A549 (cell line): ENCODE measurements at regions not wholly inside any gene's neighbourhood (a gene's known extent, or its start where the extent isn't known, plus 50 kb on each side); places are given as distances from the start of the nearest gene placed in this dataset.

Experiments used
- CHD2 ChIP-seq: fragments of 150-350 bp; IDR thresholded peaks from 2 replicates; pipeline ENCODE4 v1.6.1; 2014; ENCODE audit warnings: low read length; ENCODE audit not compliant: partially characterized antibody
- CTCF ChIP-seq: fragments of >200 bp; sonication (Bioruptor Twin); formaldehyde crosslinking; IDR thresholded peaks from 3 replicates; pipeline ENCODE4 v1.5.1; 2016
- JUN ChIP-seq, 2 experiments: fragments of >200 bp; sonication (Bioruptor Twin); formaldehyde crosslinking; IDR thresholded peaks; 2 replicates in 1 of 2; 3 replicates in 1 of 2; pipeline ENCODE4 v1.6.1; 2016 to 2017
- POLR2A ChIP-seq: IDR thresholded peaks from 2 replicates; pipeline ENCODE4 v1.6.1; 2012; ENCODE audit warnings: mild to moderate bottlenecking, low read length
- RAD21 ChIP-seq, 2 experiments: fragments of >200 bp in 1 of 2; sonication (Bioruptor Twin) in 1 of 2; formaldehyde crosslinking in 1 of 2; IDR thresholded peaks in 1 of 2; conservative IDR thresholded peaks in 1 of 2; 2 replicates in 1 of 2; 3 replicates in 1 of 2; pipeline ENCODE4 v1.6.1; 2012 to 2018; ENCODE audit warnings: inconsistent platforms in 1 of 2
- SREBF2 ChIP-seq: fragments of 450-650 bp; IDR thresholded peaks from 2 replicates; pipeline ENCODE4 v1.6.1; 2014; ENCODE audit warnings: mild to moderate bottlenecking, moderate library complexity

- TF ChIP-seq JUN (IDR thresholded peaks at IDR 0.05): no peak
- TF ChIP-seq POLR2A: no peak
- TF ChIP-seq CTCF: no peak
- TF ChIP-seq RAD21 (conservative IDR thresholded peaks at IDR 0.05 in 1 of 2, IDR thresholded peaks at IDR 0.05 in 1 of 2): no peak
- TF ChIP-seq SREBF2: no peak
- no peak for TF ChIP-seq CHD2
Observed at GRCh38 chr2:240278661-240279060, 138.2 kb upstream of the OTOS start.
